ENCODE measurements at regions not wholly inside any gene's neighbourhood (a gene's known extent, or its start where the extent isn't known, plus 50 kb on each side); places are given as distances from the start of the nearest gene placed in this dataset.

DNA sequence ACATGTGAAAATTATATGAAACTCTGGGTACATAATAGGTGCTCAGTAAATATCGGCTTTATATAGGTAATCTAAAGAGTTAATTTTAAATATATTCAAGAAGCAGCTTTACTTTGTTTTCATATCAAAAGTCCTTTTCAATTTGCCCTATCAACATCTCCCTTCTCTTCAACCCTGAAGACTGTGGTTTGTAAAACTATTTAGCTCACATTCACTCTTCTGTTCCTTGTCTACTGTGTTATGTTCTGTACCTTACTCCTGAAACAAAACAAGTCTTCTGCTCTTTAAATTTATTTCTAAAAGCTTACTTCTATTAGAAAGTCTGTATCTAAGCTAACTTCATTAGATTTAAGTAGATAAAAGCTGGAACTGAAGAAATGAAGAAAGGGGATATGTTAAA is 301.7 kb upstream of the PMFBP1 start:
- TF ChIP-seq, protein P1, sequence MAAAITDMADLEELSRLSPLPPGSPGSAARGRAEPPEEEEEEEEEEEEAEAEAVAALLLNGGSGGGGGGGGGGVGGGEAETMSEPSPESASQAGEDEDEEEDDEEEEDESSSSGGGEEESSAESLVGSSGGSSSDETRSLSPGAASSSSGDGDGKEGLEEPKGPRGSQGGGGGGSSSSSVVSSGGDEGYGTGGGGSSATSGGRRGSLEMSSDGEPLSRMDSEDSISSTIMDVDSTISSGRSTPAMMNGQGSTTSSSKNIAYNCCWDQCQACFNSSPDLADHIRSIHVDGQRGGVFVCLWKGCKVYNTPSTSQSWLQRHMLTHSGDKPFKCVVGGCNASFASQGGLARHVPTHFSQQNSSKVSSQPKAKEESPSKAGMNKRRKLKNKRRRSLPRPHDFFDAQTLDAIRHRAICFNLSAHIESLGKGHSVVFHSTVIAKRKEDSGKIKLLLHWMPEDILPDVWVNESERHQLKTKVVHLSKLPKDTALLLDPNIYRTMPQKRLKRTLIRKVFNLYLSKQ (tag by site-specific recombination; IDR thresholded peaks at IDR 0.05; ENCODE audit: borderline replicate concordance): no peak
- no peak for TF ChIP-seq SALL2 (tag by site-specific recombination; IDR thresholded peaks at IDR 0.05; ENCODE audit: borderline replicate concordance)
- TF ChIP-seq ZNF211 (tag by site-specific recombination; IDR thresholded peaks at IDR 0.05; ENCODE audit: low read depth): no peak
- TF ChIP-seq, protein P2, sequence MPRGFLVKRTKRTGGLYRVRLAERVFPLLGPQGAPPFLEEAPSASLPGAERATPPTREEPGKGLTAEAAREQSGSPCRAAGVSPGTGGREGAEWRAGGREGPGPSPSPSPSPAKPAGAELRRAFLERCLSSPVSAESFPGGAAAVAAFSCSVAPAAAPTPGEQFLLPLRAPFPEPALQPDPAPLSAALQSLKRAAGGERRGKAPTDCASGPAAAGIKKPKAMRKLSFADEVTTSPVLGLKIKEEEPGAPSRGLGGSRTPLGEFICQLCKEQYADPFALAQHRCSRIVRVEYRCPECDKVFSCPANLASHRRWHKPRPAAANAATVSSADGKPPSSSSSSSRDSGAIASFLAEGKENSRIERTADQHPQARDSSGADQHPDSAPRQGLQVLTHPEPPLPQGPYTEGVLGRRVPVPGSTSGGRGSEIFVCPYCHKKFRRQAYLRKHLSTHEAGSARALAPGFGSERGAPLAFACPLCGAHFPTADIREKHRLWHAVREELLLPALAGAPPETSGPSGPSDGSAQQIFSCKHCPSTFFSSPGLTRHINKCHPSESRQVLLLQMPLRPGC (tag by site-specific recombination; IDR thresholded peaks at IDR 0.05): no peak
- no peak for TF ChIP-seq ZNF394 (tag by site-specific recombination; IDR thresholded peaks at IDR 0.05; ENCODE audit: borderline replicate concordance)
- TF ChIP-seq ZNF202 (tag by site-specific recombination; IDR thresholded peaks at IDR 0.05; ENCODE audit: borderline replicate concordance): no peak
- TF ChIP-seq PRDM2 (tag by site-specific recombination; IDR thresholded peaks at IDR 0.05; ENCODE audit: borderline replicate concordance): no peak
- no peak for TF ChIP-seq ZNF16 (tag by site-specific recombination; IDR thresholded peaks at IDR 0.05; ENCODE audit: low read depth)
- no peak for TF ChIP-seq REPIN1 (tag by site-specific recombination; IDR thresholded peaks at IDR 0.05; ENCODE audit: low read depth)
- no peak for TF ChIP-seq ZNF664 (tag by site-specific recombination; IDR thresholded peaks at IDR 0.05)
- TF ChIP-seq HOXC10 (CRISPR knock-in tag; IDR thresholded peaks at IDR 0.05): no peak
- TF ChIP-seq ZNF354C (tag by site-specific recombination; IDR thresholded peaks at IDR 0.05; ENCODE audit: borderline replicate concordance, low read depth): no peak
- TF ChIP-seq, protein P3, sequence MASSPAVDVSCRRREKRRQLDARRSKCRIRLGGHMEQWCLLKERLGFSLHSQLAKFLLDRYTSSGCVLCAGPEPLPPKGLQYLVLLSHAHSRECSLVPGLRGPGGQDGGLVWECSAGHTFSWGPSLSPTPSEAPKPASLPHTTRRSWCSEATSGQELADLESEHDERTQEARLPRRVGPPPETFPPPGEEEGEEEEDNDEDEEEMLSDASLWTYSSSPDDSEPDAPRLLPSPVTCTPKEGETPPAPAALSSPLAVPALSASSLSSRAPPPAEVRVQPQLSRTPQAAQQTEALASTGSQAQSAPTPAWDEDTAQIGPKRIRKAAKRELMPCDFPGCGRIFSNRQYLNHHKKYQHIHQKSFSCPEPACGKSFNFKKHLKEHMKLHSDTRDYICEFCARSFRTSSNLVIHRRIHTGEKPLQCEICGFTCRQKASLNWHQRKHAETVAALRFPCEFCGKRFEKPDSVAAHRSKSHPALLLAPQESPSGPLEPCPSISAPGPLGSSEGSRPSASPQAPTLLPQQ (tag by site-specific recombination; IDR thresholded peaks at IDR 0.05): no peak
- TF ChIP-seq, protein P4, sequence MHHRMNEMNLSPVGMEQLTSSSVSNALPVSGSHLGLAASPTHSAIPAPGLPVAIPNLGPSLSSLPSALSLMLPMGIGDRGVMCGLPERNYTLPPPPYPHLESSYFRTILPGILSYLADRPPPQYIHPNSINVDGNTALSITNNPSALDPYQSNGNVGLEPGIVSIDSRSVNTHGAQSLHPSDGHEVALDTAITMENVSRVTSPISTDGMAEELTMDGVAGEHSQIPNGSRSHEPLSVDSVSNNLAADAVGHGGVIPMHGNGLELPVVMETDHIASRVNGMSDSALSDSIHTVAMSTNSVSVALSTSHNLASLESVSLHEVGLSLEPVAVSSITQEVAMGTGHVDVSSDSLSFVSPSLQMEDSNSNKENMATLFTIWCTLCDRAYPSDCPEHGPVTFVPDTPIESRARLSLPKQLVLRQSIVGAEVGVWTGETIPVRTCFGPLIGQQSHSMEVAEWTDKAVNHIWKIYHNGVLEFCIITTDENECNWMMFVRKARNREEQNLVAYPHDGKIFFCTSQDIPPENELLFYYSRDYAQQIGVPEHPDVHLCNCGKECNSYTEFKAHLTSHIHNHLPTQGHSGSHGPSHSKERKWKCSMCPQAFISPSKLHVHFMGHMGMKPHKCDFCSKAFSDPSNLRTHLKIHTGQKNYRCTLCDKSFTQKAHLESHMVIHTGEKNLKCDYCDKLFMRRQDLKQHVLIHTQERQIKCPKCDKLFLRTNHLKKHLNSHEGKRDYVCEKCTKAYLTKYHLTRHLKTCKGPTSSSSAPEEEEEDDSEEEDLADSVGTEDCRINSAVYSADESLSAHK (tag by site-specific recombination; IDR thresholded peaks at IDR 0.05): no peak
- no peak for TF ChIP-seq ZNF830 (tag by site-specific recombination; IDR thresholded peaks at IDR 0.05; ENCODE audit: low read depth)
- no peak for TF ChIP-seq ZNF654 (tag by site-specific recombination; IDR thresholded peaks at IDR 0.05; ENCODE audit: low read depth)
- no peak for TF ChIP-seq ZNF18 (tag by site-specific recombination; IDR thresholded peaks at IDR 0.05)
- no peak for TF ChIP-seq ZNF404 (tag by site-specific recombination; IDR thresholded peaks at IDR 0.05)
- no peak for TF ChIP-seq ZNF221 (tag by site-specific recombination; IDR thresholded peaks at IDR 0.05; ENCODE audit: borderline replicate concordance)
- Histone ChIP-seq H3K4me1 (ENCODE audit: control insufficient read depth, insufficient read depth, low read length) (0 out of 2 replicates have a peak, but pooled peaks cover 2% of the 10 kb centered on the region), H3K36me3 (ENCODE audit: control insufficient read depth in 2 of 2, insufficient read depth in 1 of 2, low read length in 2 of 2) (no peaks in the 10 kb centered on the region), H3K4me3 (ENCODE audit: low read depth, low read length) (no peak overlapping the region), H3K27ac (ENCODE audit: extremely low read depth, low read depth, low read length) (no peak overlapping the region), H3K9me3 (ENCODE audit: control insufficient read depth, insufficient read depth, low read depth, low read length) (no peaks in the 10 kb centered on the region)
- ChIA-PET CTCF (interaction anchor here (0.5 kb wide), 2 partner anchors 479 to 1076 kb away, joined by 3 read pairs; no protein-coding TSS in a partner anchor), POLR2A (no interaction called here)
